ENCODE measurements at regions not wholly inside any gene's neighbourhood (a gene's known extent, or its start where the extent isn't known, plus 50 kb on each side); places are given as distances from the start of the nearest gene placed in this dataset.

DNA sequence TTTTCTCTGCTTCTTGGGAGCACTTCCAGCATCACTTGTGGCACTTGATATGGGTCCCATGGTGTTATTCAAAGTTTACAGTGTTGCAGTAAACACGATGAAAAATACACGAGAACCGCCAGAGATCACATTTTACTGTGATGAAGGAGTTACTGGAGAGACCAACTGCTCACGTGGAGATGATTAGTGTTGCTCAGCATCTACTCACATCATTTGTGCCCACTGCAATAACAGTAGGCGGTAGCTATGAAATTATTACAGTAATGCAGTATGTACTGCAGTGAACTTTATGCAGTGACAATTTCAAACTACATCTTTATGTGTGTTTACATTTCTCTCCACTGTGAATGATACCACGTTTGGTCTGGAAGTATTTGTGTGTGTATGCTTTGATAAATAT is 93.5 kb downstream of the SLC4A3 start:
- no peak for ATAC-seq
- no peak for DNase-seq (ENCODE audit: low spot score)
- H3K4me3 Mint-ChIP-seq = no peak overlapping the region
- no peaks in the 10 kb centered on the region for H3K27me3 Mint-ChIP-seq (ENCODE audit: low read depth)
- TF ChIP-seq, protein P1, sequence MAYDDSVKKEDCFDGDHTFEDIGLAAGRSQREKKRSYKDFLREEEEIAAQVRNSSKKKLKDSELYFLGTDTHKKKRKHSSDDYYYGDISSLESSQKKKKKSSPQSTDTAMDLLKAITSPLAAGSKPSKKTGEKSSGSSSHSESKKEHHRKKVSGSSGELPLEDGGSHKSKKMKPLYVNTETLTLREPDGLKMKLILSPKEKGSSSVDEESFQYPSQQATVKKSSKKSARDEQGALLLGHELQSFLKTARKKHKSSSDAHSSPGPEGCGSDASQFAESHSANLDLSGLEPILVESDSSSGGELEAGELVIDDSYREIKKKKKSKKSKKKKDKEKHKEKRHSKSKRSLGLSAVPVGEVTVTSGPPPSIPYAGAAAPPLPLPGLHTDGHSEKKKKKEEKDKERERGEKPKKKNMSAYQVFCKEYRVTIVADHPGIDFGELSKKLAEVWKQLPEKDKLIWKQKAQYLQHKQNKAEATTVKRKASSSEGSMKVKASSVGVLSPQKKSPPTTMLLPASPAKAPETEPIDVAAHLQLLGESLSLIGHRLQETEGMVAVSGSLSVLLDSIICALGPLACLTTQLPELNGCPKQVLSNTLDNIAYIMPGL (CRISPR knock-in tag; IDR thresholded peaks at IDR 0.05) = no peak
- no peak for TF ChIP-seq IRF2 (CRISPR knock-in tag; IDR thresholded peaks at IDR 0.05; ENCODE audit: borderline replicate concordance, low read depth)
- TF ChIP-seq, protein P2, sequence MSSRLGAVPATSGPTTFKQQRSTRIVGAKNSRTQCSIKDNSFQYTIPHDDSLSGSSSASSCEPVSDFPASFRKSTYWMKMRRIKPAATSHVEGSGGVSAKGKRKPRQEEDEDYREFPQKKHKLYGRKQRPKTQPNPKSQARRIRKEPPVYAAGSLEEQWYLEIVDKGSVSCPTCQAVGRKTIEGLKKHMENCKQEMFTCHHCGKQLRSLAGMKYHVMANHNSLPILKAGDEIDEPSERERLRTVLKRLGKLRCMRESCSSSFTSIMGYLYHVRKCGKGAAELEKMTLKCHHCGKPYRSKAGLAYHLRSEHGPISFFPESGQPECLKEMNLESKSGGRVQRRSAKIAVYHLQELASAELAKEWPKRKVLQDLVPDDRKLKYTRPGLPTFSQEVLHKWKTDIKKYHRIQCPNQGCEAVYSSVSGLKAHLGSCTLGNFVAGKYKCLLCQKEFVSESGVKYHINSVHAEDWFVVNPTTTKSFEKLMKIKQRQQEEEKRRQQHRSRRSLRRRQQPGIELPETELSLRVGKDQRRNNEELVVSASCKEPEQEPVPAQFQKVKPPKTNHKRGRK (CRISPR knock-in tag; IDR thresholded peaks at IDR 0.05; ENCODE audit: borderline replicate concordance) = no peak
- TF ChIP-seq, protein P3, sequence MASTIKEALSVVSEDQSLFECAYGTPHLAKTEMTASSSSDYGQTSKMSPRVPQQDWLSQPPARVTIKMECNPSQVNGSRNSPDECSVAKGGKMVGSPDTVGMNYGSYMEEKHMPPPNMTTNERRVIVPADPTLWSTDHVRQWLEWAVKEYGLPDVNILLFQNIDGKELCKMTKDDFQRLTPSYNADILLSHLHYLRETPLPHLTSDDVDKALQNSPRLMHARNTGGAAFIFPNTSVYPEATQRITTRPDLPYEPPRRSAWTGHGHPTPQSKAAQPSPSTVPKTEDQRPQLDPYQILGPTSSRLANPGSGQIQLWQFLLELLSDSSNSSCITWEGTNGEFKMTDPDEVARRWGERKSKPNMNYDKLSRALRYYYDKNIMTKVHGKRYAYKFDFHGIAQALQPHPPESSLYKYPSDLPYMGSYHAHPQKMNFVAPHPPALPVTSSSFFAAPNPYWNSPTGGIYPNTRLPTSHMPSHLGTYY (CRISPR knock-in tag; IDR thresholded peaks at IDR 0.05) = no peak
- no peak for TF ChIP-seq SOX15 (CRISPR knock-in tag; IDR thresholded peaks at IDR 0.05)
- TF ChIP-seq, protein P4, sequence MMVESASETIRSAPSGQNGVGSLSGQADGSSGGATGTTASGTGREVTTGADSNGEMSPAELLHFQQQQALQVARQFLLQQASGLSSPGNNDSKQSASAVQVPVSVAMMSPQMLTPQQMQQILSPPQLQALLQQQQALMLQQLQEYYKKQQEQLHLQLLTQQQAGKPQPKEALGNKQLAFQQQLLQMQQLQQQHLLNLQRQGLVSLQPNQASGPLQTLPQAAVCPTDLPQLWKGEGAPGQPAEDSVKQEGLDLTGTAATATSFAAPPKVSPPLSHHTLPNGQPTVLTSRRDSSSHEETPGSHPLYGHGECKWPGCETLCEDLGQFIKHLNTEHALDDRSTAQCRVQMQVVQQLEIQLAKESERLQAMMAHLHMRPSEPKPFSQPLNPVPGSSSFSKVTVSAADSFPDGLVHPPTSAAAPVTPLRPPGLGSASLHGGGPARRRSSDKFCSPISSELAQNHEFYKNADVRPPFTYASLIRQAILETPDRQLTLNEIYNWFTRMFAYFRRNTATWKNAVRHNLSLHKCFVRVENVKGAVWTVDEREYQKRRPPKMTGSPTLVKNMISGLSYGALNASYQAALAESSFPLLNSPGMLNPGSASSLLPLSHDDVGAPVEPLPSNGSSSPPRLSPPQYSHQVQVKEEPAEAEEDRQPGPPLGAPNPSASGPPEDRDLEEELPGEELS (CRISPR knock-in tag; IDR thresholded peaks at IDR 0.05) = no peak
- no peak for TF ChIP-seq OVOL2 (CRISPR knock-in tag; IDR thresholded peaks at IDR 0.05; ENCODE audit: borderline replicate concordance)
- no peak for TF ChIP-seq ZNF416 (CRISPR knock-in tag; IDR thresholded peaks at IDR 0.05)
- TF ChIP-seq ZNF138 (CRISPR knock-in tag; conservative IDR thresholded peaks at IDR 0.05) = no peak
- no peak for TF ChIP-seq ZNF232 (CRISPR knock-in tag; IDR thresholded peaks at IDR 0.05)
- TF ChIP-seq, protein P5, sequence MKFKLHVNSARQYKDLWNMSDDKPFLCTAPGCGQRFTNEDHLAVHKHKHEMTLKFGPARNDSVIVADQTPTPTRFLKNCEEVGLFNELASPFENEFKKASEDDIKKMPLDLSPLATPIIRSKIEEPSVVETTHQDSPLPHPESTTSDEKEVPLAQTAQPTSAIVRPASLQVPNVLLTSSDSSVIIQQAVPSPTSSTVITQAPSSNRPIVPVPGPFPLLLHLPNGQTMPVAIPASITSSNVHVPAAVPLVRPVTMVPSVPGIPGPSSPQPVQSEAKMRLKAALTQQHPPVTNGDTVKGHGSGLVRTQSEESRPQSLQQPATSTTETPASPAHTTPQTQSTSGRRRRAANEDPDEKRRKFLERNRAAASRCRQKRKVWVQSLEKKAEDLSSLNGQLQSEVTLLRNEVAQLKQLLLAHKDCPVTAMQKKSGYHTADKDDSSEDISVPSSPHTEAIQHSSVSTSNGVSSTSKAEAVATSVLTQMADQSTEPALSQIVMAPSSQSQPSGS (CRISPR knock-in tag; IDR thresholded peaks at IDR 0.05; ENCODE audit: borderline replicate concordance, low read depth) = no peak
- TF ChIP-seq, protein P6, sequence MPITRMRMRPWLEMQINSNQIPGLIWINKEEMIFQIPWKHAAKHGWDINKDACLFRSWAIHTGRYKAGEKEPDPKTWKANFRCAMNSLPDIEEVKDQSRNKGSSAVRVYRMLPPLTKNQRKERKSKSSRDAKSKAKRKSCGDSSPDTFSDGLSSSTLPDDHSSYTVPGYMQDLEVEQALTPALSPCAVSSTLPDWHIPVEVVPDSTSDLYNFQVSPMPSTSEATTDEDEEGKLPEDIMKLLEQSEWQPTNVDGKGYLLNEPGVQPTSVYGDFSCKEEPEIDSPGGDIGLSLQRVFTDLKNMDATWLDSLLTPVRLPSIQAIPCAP (CRISPR knock-in tag; IDR thresholded peaks at IDR 0.05) = no peak
- no peak for TF ChIP-seq TCF7 (CRISPR knock-in tag; IDR thresholded peaks at IDR 0.05; ENCODE audit: low read depth)
- no peak for TF ChIP-seq GRHL2 (CRISPR knock-in tag; IDR thresholded peaks at IDR 0.05; ENCODE audit: insufficient replicate concordance, severe bottlenecking)
- TF ChIP-seq NR2C2 (CRISPR knock-in tag; IDR thresholded peaks at IDR 0.05) = no peak
- TF ChIP-seq, protein P7, sequence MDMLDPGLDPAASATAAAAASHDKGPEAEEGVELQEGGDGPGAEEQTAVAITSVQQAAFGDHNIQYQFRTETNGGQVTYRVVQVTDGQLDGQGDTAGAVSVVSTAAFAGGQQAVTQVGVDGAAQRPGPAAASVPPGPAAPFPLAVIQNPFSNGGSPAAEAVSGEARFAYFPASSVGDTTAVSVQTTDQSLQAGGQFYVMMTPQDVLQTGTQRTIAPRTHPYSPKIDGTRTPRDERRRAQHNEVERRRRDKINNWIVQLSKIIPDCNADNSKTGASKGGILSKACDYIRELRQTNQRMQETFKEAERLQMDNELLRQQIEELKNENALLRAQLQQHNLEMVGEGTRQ (CRISPR knock-in tag; IDR thresholded peaks at IDR 0.05) = no peak
- no peaks in the 10 kb centered on the region for H3K36me3 Mint-ChIP-seq
- ChIA-PET CTCF (no interaction called here), POLR2A (no interaction called here)
- H3K9me3 Mint-ChIP-seq = peaks cover 6% of the 10 kb centered on the region
- H3K4me1 Mint-ChIP-seq = no peaks in the 10 kb centered on the region
- no peak overlapping the region for H3K27ac Mint-ChIP-seq

Data from WTC11 (cell line).